GM12874 (cell line): ENCODE measurements at regions not wholly inside any gene's neighbourhood (a gene's known extent, or its start where the extent isn't known, plus 50 kb on each side); places are given as distances from the start of the nearest gene placed in this dataset.

Experiments used
- CTCF ChIP-seq: IDR thresholded peaks from 2 replicates; pipeline ENCODE4 v1.5.1; 2011; ENCODE audit warnings: low read depth, mild to moderate bottlenecking, control low read depth, low read length, moderate library complexity; ENCODE audit not compliant: insufficient read depth

- no peak for TF ChIP-seq CTCF
These were observed 121.9 kb upstream of the CD93 start for GRCh38 chr20:23207826-23208540.

- TF ChIP-seq CTCF, result no peak
These were observed 120.9 kb upstream of the CD93 start for GRCh38 chr20:23206995-23207394.

GRCh38 chr20:23206061-23206460 is 119.9 kb upstream of the CD93 start:
- TF ChIP-seq CTCF, result no peak

- no peak for TF ChIP-seq CTCF
These were observed 119.5 kb upstream of the CD93 start for GRCh38 chr20:23205611-23206041.

- TF ChIP-seq CTCF, result no peak
These were observed 119.1 kb upstream of the CD93 start for GRCh38 chr20:23205211-23205610.

GRCh38 chr20:23203951-23204730 is 118.0 kb upstream of the CD93 start:
- no peak for TF ChIP-seq CTCF

- TF ChIP-seq CTCF, result no peak
These were observed 117.2 kb upstream of the CD93 start for GRCh38 chr20:23203310-23203709.
